GM23338 (cell line): ENCODE measurements at regions not wholly inside any gene's neighbourhood (a gene's known extent, or its start where the extent isn't known, plus 50 kb on each side); places are given as distances from the start of the nearest gene placed in this dataset.

Source experiments
- ATAC-seq: fragments of 200-7000 bp; cut with Tn5 transposase; 3 replicates; pipeline ENCODE4 v1.9.1; 2020
- DNase-seq: peaks from one replicate; pipeline ENCODE4 v3.0.0-alpha.2; 2015; ENCODE audit warnings: low spot score
- H2AFZ ChIP-seq: fragments of 200-600 bp; sonication (generic); 2 replicates; pipeline ENCODE4 v1.8.0; 2016; ENCODE audit warnings: antibody characterized with exemption, mild to moderate bottlenecking, moderate library complexity
- H3F3A ChIP-seq: fragments of 200-600 bp; sonication (generic); replicated peaks from 2 replicates; pipeline ENCODE4 v1.8.0; 2017; ENCODE audit warnings: antibody characterized with exemption, mixed run types, low read depth
- H3K27ac ChIP-seq: fragments of 200-600 bp; sonication (generic); 2 replicates; pipeline ENCODE4 v1.6.1; 2016; ENCODE audit warnings: low read depth
- H3K27me3 ChIP-seq: fragments of 200-600 bp; sonication (generic); 2 replicates; pipeline ENCODE4 v1.8.0; 2016; ENCODE audit warnings: mild to moderate bottlenecking, mixed run types, moderate library complexity; ENCODE audit not compliant: insufficient read depth
- H3K36me3 ChIP-seq: fragments of 200-600 bp; sonication (generic); 2 replicates; pipeline ENCODE4 v1.8.0; 2016; ENCODE audit warnings: mild to moderate bottlenecking; ENCODE audit not compliant: insufficient read depth
- H3K4me1 ChIP-seq: fragments of 200-600 bp; sonication (generic); 2 replicates; pipeline ENCODE4 v1.8.0; 2016; ENCODE audit warnings: mild to moderate bottlenecking, moderate library complexity; ENCODE audit not compliant: insufficient read depth
- H3K4me2 ChIP-seq: fragments of 200-600 bp; sonication (generic); 2 replicates; pipeline ENCODE4 v1.7.1; 2017; ENCODE audit warnings: mixed run types
- H3K4me3 ChIP-seq: fragments of 200-600 bp; sonication (generic); 2 replicates; pipeline ENCODE4 v1.6.1; 2016; ENCODE audit warnings: mixed run types
- H3K79me2 ChIP-seq: fragments of 200-600 bp; sonication (generic); replicated peaks from 2 replicates; pipeline ENCODE4 v1.8.0; 2017; ENCODE audit warnings: mild to moderate bottlenecking; ENCODE audit not compliant: insufficient read depth
- H3K9me2 ChIP-seq: fragments of 200-600 bp; sonication (generic); 2 replicates; pipeline ENCODE4 v1.8.0; 2017; ENCODE audit not compliant: insufficient read depth
- H4K20me1 ChIP-seq: fragments of 200-600 bp; sonication (generic); replicated peaks from 2 replicates; pipeline ENCODE4 v1.8.0; 2017; ENCODE audit warnings: mild to moderate bottlenecking; ENCODE audit not compliant: insufficient read depth
- H3K27ac Mint-ChIP-seq: 2 replicates; pipeline ENCODE4 v1.8.0; 2020; ENCODE audit warnings: inconsistent platforms, mild to moderate bottlenecking, moderate library complexity, mixed read lengths
- H3K27me3 Mint-ChIP-seq: 3 replicates; pipeline ENCODE4 v1.8.0; 2022; ENCODE audit warnings: low read depth, mild to moderate bottlenecking, moderate library complexity, mixed read lengths, inconsistent platforms; ENCODE audit not compliant: insufficient read depth, poor library complexity
- H3K36me3 Mint-ChIP-seq: 3 replicates; pipeline ENCODE4 v1.8.0; 2021; ENCODE audit warnings: low read depth, mild to moderate bottlenecking, inconsistent platforms, moderate library complexity, mixed read lengths
- H3K4me1 Mint-ChIP-seq: 3 replicates; pipeline ENCODE4 v1.8.0; 2020; ENCODE audit warnings: mild to moderate bottlenecking, inconsistent platforms, mixed read lengths
- H3K4me3 Mint-ChIP-seq: 3 replicates; pipeline ENCODE4 v1.8.0; 2021; ENCODE audit warnings: moderate library complexity, mild to moderate bottlenecking, inconsistent platforms, mixed read lengths
- H3K9me3 Mint-ChIP-seq: 3 replicates; pipeline ENCODE4 v1.8.0; 2020; ENCODE audit warnings: moderate library complexity, mild to moderate bottlenecking, inconsistent platforms, mixed read lengths
- CREB1 ChIP-seq: fragments of 250-450 bp; sonication (Bioruptor Pico); IDR thresholded peaks from 2 replicates; pipeline ENCODE4 v1.5.0; 2020; ENCODE audit warnings: low read depth, mild to moderate bottlenecking, moderate library complexity
- CTCF ChIP-seq, 2 experiments: fragments of 200-600 bp in 1 of 2; sonication (generic) in 1 of 2; conservative IDR thresholded peaks; 2 replicates each; pipeline versions ENCODE4 v1.5.1 to v1.6.1; 2016 to 2017; ENCODE audit warnings: antibody characterized with exemption in 2 of 2, low read depth in 2 of 2, mild to moderate bottlenecking in 2 of 2, moderate library complexity in 1 of 2
- EZH2 ChIP-seq: fragments of 200-600 bp; sonication (generic); IDR thresholded peaks from one replicate; pipeline ENCODE4 v1.8.0; 2017; ENCODE audit warnings: antibody characterized with exemption, mild to moderate bottlenecking, low read depth; ENCODE audit not compliant: unreplicated experiment
- EZH2phosphoT487 ChIP-seq: fragments of 200-600 bp; sonication (generic); IDR thresholded peaks from one replicate; pipeline ENCODE4 v1.8.1; 2018; ENCODE audit warnings: antibody characterized with exemption; ENCODE audit not compliant: unreplicated experiment
- JUNB ChIP-seq: IDR thresholded peaks from one replicate; pipeline ENCODE4 v1.6.1; 2016; ENCODE audit warnings: antibody characterized with exemption; ENCODE audit not compliant: unreplicated experiment
- POLR2AphosphoS5 ChIP-seq: IDR thresholded peaks from 2 replicates; pipeline ENCODE4 v1.6.1; 2016; ENCODE audit warnings: antibody characterized with exemption, low read depth
- REST ChIP-seq: IDR thresholded peaks from one replicate; pipeline ENCODE4 v1.6.1; 2018; ENCODE audit warnings: antibody characterized with exemption; ENCODE audit not compliant: unreplicated experiment
- ZNF114 ChIP-seq: fragments of 250-450 bp; sonication (Bioruptor Pico); IDR thresholded peaks from 2 replicates; pipeline ENCODE4 v1.5.0; 2020; ENCODE audit warnings: mild to moderate bottlenecking, moderate library complexity
- ZNF331 ChIP-seq: fragments of 250-450 bp; sonication (Bioruptor Pico); IDR thresholded peaks from 2 replicates; pipeline ENCODE4 v1.5.0; 2020; ENCODE audit warnings: low read depth, mild to moderate bottlenecking, moderate library complexity

- H3K27me3 Mint-ChIP-seq = no peaks in the 10 kb centered on the region
- no peak overlapping the region for H3K4me3 Mint-ChIP-seq
- no peaks in the 10 kb centered on the region for H3K4me1 Mint-ChIP-seq
- H4K20me1 ChIP-seq = no peaks in the 10 kb centered on the region
- H3K4me3 ChIP-seq = no peak overlapping the region
- H3K4me2 ChIP-seq = no peak overlapping the region
- H3F3A ChIP-seq = no peaks in the 10 kb centered on the region
- H3K27me3 ChIP-seq = no peaks in the 10 kb centered on the region
- H3K9me2 ChIP-seq = peaks cover 5% of the 10 kb centered on the region; the same call in 1 of the 2 replicates
- no peaks in the 10 kb centered on the region for H3K36me3 ChIP-seq
- H3K27ac ChIP-seq = no peak overlapping the region
- no peaks in the 10 kb centered on the region for H3K36me3 Mint-ChIP-seq
- no peaks in the 10 kb centered on the region for H3K9me3 Mint-ChIP-seq
- no peak overlapping the region for H2AFZ ChIP-seq
- H3K27ac Mint-ChIP-seq = no peak overlapping the region
- no peaks in the 10 kb centered on the region for H3K4me1 ChIP-seq
- H3K79me2 ChIP-seq = no peaks in the 10 kb centered on the region
- DNase-seq (no peak), ATAC-seq (no peak)
- no peak for TF ChIP-seq ZNF331
- TF ChIP-seq CTCF (conservative IDR thresholded peaks at IDR 0.05; ENCODE audit: low read depth in 2 of 2) = no peak
- no peak for TF ChIP-seq CREB1 (CRISPR knock-in tag)
- no peak for TF ChIP-seq POLR2AphosphoS5
- no peak for TF ChIP-seq ZNF114 (CRISPR knock-in tag)
- no peak for TF ChIP-seq REST
- TF ChIP-seq EZH2phosphoT487 = no peak
- TF ChIP-seq EZH2 = no peak
Observed at GRCh38 chr9:109967651-109968642, 187.9 kb downstream of the PALM2AKAP2 start.

GRCh38 chr9:109969011-109969410 lies 189.0 kb downstream of the PALM2AKAP2 start:
- TF ChIP-seq JUNB (no peak), CTCF (conservative IDR thresholded peaks at IDR 0.05; ENCODE audit: low read depth in 2 of 2) (peak; percentile 22 to 60; a peak in 3 of 4 replicates)
- Mint-ChIP-seq H3K36me3 (no peaks in the 10 kb centered on the region), H3K4me1 (no peaks in the 10 kb centered on the region), H3K27ac (no peak overlapping the region), H3K9me3 (no peaks in the 10 kb centered on the region), H3K27me3 (no peaks in the 10 kb centered on the region), H3K4me3 (no peak overlapping the region)
- H3F3A ChIP-seq = no peaks in the 10 kb centered on the region
- no peaks in the 10 kb centered on the region for H3K79me2 ChIP-seq
- peaks cover 5% of the 10 kb centered on the region; the same call in 1 of the 2 replicates for H3K9me2 ChIP-seq
- no peak overlapping the region for H2AFZ ChIP-seq
- no peak overlapping the region for H3K27ac ChIP-seq
- peak; percentile 60 for DNase-seq
- H3K4me1 ChIP-seq = no peaks in the 10 kb centered on the region
- no peak overlapping the region for H3K4me3 ChIP-seq
- no peak overlapping the region for H3K4me2 ChIP-seq
- no peaks in the 10 kb centered on the region for H3K36me3 ChIP-seq
- no peaks in the 10 kb centered on the region for H4K20me1 ChIP-seq
- ATAC-seq = peak; percentile 98
- H3K27me3 ChIP-seq = no peaks in the 10 kb centered on the region
